GM18519 (cell line): ENCODE measurements at regions not wholly inside any gene's neighbourhood (a gene's known extent, or its start where the extent isn't known, plus 50 kb on each side); places are given as distances from the start of the nearest gene placed in this dataset.

Experiments used
- ATAC-seq: cut with Tn5 transposase; IDR thresholded peaks from one replicate; pipeline ENCODE4 v1.9.1; 2021; ENCODE audit warnings: mild to moderate bottlenecking, moderate library complexity; ENCODE audit not compliant: unreplicated experiment, low FRiP score

DNA sequence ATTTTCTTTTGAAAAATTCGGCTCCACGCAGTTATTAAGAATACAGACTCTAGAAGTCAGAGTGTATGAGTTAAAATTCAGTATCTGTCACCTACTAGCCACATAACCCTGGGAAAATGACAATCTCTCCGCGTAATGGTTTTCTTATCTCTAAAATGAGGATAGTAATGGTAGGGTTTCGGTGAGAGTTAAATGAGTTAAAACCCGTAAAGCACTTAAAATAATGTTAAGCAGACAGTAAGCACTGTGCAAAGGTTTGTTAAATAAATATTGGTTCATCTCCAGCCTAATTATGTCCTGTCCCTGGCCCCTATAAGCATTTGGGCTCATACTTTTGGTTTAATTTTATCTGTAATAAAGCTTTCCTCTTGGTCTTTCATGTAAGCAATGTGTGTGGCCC, 350.8 kb upstream of the GRIA3 start:
- no peak for ATAC-seq

DNA sequence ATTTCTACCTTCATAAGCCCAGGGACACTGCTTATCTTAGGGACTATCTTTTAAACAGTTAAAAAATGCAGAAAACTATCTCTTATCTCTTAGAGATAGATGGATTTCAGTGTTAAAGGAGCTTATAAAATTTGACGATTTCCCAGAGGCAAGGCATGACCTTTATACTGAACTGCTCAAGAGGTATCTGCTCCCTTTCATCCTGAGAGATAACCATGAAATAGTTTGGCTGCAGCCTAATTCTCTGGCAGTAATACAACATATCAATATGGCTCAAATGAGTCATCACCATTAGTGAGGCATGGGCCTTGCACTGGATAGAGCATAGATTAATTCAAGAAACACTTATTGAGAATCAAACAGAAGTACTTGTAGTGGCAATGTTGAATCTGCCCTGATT, 348.2 kb upstream of the GRIA3 start:
- no peak for ATAC-seq

GRCh38 chrX:122850326-122850725, 333.8 kb upstream of the GRIA3 start:
- ATAC-seq = no peak

DNA sequence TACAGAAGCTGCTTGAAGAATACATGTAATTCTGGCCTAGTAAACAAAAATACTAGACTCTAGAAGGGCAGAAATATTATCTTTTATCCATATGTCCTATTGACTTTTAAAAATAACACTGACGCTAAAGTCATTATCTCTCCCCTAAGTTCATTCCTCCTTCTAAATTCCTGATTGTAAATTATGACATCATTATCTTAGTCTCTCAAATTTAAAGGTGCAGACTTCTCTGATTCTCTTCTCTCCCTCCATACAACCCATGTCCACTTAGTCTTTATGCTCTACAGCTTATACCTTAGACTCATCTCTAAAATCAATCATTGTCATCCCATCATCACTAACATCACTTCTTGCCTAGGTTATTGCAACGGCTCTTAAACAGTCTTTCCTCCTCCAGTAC, 327.9 kb upstream of the GRIA3 start:
- no peak for ATAC-seq

DNA sequence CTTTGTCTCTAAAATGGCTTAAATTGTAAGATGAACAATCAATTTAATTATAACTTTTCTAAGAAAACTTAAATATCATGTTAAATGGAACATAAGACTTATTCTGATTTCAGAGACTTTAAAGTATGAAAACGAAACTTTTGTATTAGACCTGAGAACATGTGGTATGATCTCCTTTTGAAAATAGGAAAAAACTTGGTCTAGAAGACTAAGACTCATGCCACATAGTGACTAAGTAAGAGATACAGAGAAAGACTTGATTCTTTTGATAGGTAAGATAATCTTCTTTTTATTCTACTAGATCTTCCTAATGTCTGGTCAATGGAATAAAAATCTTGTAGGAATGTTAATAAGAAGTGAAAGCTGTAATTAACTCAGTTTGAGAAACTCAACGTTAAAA, 326.3 kb upstream of the GRIA3 start:
- no peak for ATAC-seq

DNA sequence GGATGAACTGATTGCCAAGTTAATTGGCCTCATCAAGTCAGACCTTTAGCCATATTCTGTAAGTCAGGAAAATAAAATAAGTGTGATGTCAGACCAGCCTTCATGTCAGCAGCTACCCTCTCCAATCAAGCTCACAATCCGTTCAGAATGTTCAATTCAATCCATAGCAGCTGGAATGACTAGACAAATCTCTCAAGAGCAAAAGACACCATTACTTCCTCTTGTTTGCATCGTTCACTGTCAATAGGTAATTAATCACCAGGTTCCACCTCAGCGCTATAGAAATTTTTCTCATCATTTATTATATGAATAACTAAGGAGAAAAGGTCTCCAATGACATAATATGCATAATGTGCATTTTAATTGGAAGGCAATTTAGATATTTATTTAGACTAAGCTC, 321.0 kb upstream of the GRIA3 start:
- no peak for ATAC-seq

DNA sequence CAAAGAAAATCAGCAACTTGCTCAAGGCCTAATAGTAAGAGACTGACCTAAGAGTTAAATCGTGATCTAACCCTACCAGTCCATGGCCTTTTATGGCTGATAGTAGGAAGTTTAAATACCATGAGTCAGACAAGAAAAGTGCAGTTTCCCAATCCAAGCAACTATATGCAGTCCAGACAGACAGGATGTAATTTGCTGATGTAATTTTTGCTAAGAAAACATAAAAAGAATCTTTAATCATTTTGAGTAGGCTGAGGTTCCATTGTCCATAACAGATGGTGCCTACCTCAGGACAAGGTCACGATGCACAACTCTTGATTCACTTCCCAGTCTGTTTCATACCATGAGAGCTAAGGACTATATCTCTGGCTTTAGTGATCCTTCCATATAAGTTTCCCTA, 317.5 kb upstream of the GRIA3 start:
- ATAC-seq = no peak

- no peak for ATAC-seq
Measured at GRCh38 chrX:122868631-122869030, 315.4 kb upstream of the GRIA3 start.

GRCh38 chrX:122869171-122869570, 314.9 kb upstream of the GRIA3 start:
- ATAC-seq = no peak

DNA sequence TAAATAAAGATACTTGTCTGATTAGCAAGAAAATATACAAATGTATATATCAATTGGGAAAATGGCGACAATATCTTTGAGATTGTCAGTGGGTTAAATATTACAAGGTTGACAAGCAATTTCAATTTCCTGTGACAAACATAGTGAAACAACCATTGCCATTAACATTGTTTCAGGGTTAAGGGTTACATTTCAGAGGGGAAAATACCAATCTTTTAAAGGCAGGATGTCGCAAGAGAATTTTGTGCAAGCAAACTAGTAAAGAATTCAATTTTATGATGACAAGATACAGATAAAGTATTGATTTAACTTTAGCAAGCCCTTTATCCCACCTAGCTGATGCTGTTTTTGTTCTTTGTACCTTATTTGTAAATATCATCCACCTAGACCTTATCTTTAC, 305.8 kb upstream of the GRIA3 start:
- no peak for ATAC-seq

GRCh38 chrX:122880952-122881351, 303.1 kb upstream of the GRIA3 start:
- no peak for ATAC-seq

- ATAC-seq = no peak
Measured at GRCh38 chrX:122890729-122891128, 293.3 kb upstream of the GRIA3 start.

DNA sequence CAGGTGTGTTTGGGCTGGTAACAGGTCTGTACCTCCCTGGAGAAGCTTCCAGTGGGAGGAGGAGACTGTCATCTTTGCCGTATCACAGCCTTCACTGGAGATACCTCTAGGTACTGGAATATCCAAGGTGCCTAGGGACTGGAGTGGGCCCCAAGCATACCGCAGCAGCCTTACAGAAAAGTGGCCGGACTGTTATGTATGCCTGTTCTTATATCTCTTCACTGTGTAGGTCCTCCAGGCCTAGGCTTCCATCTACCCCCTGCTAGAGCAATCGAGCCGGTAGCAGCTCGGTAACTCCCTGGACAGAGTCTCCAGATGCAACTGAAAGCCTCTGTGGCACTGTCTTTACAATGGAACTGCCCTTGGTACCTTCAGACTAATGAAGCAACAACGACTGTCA, 277.4 kb upstream of the GRIA3 start:
- ATAC-seq = no peak

DNA sequence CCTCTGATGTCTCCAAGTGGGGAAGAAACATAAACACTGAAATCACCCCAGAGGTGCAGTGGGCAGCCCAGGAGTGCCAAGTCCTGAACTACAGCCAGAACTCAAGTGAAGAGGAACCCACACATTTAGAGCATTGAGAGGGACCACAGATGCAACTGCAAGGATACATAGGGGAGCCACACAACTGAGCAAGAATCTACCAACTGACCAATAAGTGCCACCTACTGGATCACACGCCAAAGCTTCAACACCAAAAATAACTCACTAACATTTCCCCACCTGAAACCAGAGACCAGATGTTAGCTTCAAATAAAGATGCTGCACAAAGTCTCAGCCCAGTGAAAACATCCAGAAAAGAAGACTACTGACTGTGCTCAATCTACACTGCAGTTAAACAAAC, 276.7 kb upstream of the GRIA3 start:
- ATAC-seq = no peak

DNA sequence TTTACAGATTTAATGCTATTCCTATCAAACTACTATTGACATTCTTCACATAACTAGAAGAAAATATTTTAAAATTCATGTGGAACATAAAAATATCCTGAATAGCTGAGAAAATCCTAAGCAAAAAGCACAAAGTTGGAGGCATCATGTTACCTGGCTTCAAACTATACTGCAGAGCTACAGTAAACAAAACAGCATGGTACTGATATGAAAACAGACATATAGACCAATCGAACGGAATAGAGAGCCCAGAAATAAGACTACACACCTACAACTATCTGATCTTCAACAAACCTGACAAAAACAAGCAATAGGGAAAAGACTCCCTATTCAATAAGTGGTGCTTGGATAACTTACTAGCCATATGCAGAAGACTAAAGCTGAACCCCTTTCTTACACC, 273.4 kb upstream of the GRIA3 start:
- no peak for ATAC-seq

DNA sequence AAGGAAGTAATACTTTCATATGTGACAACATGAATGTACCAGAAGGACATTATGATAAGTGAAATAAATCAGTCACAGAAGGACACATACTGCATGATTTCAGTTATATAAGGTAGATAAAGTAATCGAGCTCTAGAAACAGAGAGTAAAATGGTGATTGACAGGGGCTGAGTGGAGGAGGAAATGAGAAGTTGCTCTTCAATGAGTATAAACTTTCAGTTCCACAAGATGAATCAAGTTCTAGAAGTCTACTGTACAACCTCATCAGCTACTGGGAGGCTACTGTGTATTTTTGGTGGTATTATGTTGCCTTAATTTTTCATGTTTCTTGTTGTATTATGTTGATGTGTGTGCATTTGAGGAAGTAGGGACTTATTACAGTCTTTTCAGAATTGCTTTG, 270.9 kb upstream of the GRIA3 start:
- peak; percentile 51 for ATAC-seq

DNA sequence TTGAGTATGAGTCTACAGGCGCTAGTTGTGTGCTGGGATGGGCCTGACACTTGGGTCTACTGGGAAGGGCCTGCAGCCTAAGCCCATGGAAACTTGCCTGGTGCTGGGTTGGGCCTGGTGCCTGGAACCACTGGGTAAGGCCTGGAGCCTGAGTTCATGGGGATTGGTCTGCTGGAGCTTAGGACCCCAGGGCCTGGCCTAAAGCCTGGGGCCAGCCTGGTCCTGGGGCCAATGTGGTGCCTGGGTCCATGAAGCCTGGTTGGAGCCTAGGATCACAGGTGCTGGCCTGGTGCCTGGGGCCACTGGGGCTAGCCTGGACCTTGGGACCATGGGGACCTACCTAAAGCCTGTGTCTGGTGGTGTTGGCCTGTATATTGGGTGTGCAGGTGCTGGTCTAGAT, 270.3 kb upstream of the GRIA3 start:
- ATAC-seq = no peak

DNA sequence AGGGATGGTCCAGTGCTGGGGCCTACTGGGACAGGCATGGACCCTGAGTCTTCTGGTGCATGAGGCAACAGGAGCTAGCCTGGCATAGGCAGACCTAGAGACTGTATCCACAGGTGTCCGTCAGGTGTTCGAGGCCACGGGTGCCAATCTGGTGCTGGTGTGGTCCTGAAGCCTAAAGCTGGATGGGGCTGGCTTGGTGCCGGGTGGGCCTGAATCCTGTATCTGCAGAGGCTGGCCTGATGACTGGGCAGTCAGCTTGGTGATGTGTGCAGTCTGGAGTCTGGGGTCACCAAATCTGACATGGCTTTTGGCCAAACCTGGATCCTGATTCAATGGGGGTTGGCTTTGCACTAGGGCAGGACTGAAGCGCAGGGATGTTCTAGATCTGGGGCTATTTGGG, 269.8 kb upstream of the GRIA3 start:
- no peak for ATAC-seq

DNA sequence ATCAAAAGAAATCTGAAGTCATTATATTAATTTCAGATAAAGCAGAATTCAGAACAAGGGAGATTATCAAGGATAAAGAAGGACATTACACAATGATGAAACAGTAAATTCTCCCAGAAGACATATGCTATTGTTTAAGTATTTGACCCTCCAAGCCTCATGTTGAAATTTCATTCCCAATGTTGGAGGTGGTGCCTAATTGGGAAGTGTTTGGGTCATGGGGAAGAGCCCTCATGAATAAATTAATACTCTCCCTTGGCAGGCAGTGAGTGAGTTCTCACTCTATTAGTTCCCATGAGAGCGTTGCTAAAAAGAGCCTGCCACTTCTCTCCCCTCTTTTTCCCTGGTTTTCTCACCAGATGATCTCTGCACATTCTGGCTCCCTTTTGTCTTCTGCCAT, 249.9 kb upstream of the GRIA3 start:
- ATAC-seq = no peak

- ATAC-seq = no peak
Measured at GRCh38 chrX:122940199-122940598, 243.9 kb upstream of the GRIA3 start.

- ATAC-seq = no peak
Measured at GRCh38 chrX:122941806-122942205, 242.3 kb upstream of the GRIA3 start.

DNA sequence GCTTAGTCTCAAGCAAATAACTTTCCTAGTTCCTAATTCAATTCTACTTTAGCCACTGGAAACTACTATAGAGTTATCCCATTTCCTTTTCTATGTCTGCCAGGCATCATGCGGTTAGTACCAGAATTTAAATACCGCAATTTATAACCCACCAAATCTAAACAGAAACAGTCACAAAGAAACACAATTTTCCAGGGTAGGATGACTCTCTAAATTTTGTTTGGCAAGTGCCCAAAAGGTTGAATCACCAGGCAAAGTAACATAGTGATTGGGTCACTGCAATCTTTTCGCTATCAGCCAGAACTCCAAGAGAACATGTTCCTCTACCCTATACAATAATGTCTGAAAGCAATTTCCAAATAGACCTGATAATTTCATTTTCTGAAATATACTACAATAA, 240.2 kb upstream of the GRIA3 start:
- ATAC-seq = no peak

DNA sequence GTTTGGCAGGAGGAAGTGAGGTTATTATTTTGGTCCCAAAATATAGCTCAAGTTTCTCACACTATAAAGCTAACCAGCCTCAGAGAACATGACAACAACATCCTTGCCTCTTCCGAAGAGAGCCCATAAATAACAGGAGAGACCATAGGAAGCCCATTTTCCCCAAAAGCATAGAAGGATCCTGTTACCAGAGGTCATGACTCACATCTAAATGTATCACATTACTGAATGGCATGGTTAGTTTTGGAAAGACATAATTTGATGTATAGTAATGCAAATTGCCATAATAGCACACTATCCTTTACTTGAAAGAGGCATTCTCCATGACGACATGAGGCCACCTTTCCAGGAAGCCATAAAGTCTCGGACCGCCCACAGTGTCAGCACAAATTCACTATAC, 238.8 kb upstream of the GRIA3 start:
- ATAC-seq = no peak

DNA sequence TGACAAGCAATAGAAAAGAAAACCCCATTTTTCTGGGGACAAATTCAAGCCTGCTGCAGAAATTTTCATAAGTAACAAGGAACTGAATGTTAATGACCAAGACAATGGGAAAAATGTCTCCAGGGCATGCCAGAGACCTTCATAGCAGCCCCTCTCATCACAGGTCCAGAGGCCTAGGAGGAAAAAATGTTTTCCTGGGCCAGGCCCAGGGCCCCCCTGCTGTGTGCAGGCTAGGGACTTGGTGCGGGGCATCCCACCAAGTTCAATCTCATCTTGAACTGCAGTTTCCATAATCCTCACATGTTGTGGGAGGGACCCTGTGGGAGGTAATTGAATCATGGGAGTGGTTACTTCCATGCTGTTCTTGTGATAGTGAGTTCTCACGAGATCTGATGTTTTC, 211.5 kb upstream of the GRIA3 start:
- no peak for ATAC-seq
